Panc1 (cell line): ENCODE measurements at regions not wholly inside any gene's neighbourhood (a gene's known extent, or its start where the extent isn't known, plus 50 kb on each side); places are given as distances from the start of the nearest gene placed in this dataset.

Experiments used
- ATAC-seq: fragments of 200-7000 bp; cut with Tn5 transposase; 2 replicates; pipeline ENCODE4 v1.9.1; 2020; ENCODE audit warnings: mild to moderate bottlenecking, moderate library complexity
- BruUV-seq: library from RNA; stranded (reverse); fragments of 400-500 nt; replicated peaks from 2 replicates; lab custom pipeline; 2021; lab: Mats Ljungman, UMichigan
- CTCF ChIA-PET: fragments of 300-600 bp; sonication (Branson Sonifier 250); formaldehyde crosslinking; loops from one replicate; lab custom pipeline; 2022; ENCODE audit warnings: antibody characterized with exemption; lab: Charles Lee
- POLR2A ChIA-PET: fragments of 300-600 bp; sonication (Branson Sonifier 250); formaldehyde crosslinking; loops from one replicate; lab custom pipeline; 2022; ENCODE audit warnings: antibody characterized with exemption; lab: Charles Lee
- DNase-seq: peaks from one replicate; pipeline ENCODE4 v3.0.0-alpha.2; 2010; ENCODE audit warnings: low read depth, low spot score
- H3K27ac ChIP-seq: 2 replicates; pipeline ENCODE4 v1.5.1; 2011; ENCODE audit warnings: mild to moderate bottlenecking, low read length, inconsistent platforms
- H3K27me3 ChIP-seq: fragments of 200-500 bp; sonication (Bioruptor generic); 2 replicates; pipeline ENCODE4 v1.6.0; 2014; ENCODE audit warnings: low read length, inconsistent platforms; ENCODE audit not compliant: control insufficient read depth, insufficient read depth
- H3K36me3 ChIP-seq: fragments of 200-500 bp; sonication (Bioruptor generic); 2 replicates; pipeline ENCODE4 v1.5.1; 2014; ENCODE audit warnings: inconsistent platforms, mild to moderate bottlenecking, low read length, moderate library complexity; ENCODE audit not compliant: control insufficient read depth, insufficient read depth
- H3K4me1 ChIP-seq: 2 replicates; pipeline ENCODE4 v1.5.1; 2011; ENCODE audit warnings: inconsistent platforms, mild to moderate bottlenecking, low read length, moderate library complexity; ENCODE audit not compliant: control insufficient read depth, insufficient read depth
- H3K4me3 ChIP-seq, 2 experiments: 2 replicates each; pipeline ENCODE4 v1.5.1; 2011 to 2012; ENCODE audit warnings: low read depth in 2 of 2, low read length in 2 of 2, mild to moderate bottlenecking in 2 of 2, inconsistent platforms in 1 of 2, moderate library complexity in 1 of 2
- H3K9me3 ChIP-seq: fragments of 200-500 bp; sonication (Bioruptor generic); 2 replicates; pipeline ENCODE4 v1.5.1; 2014; ENCODE audit warnings: low read depth, mild to moderate bottlenecking, inconsistent platforms, low read length, moderate library complexity; ENCODE audit not compliant: control insufficient read depth, insufficient read depth
- POLR2AphosphoS5 ChIP-seq: IDR thresholded peaks from 2 replicates; pipeline ENCODE4 v1.6.1; 2012; ENCODE audit warnings: mild to moderate bottlenecking, low read depth, low read length, moderate library complexity
- SIN3A ChIP-seq: IDR thresholded peaks from 2 replicates; pipeline ENCODE4 v1.6.1; 2012; ENCODE audit warnings: low read depth, mild to moderate bottlenecking, low read length, moderate library complexity, borderline replicate concordance; ENCODE audit not compliant: insufficient read depth
- TCF7L2 ChIP-seq: IDR thresholded peaks from 2 replicates; pipeline ENCODE4 v1.6.1; 2011; ENCODE audit warnings: mild to moderate bottlenecking, low read depth, low read length, inconsistent platforms
- in situ Hi-C: cut with HindIII; loops from 2 replicates; pipeline ENCODE4 v1.10.0; 2016; ENCODE audit warnings: low sequenced_read_pairs, low pct_unique_long_range_greater_than_20kb
- intact Hi-C: fragments of 100-400 bp; cut with micrococcal nuclease; formaldehyde crosslinking; loops from one replicate; pipeline ENCODE4 v1.10.0; 2022; ENCODE audit not compliant: unreplicated experiment
- TF ChIP-seq, protein P1 (sequence below), 2 experiments: IDR thresholded peaks; 2 replicates each; pipeline ENCODE4 v1.6.1; 2011 to 2012; ENCODE audit warnings: low read depth in 2 of 2, control low read depth in 1 of 2, low read length in 1 of 2, mild to moderate bottlenecking in 1 of 2, moderate library complexity in 1 of 2; ENCODE audit not compliant: insufficient read depth in 1 of 2
- TF ChIP-seq, protein P2 (sequence below): fragments of 450-650 bp; IDR thresholded peaks from 2 replicates; pipeline ENCODE4 v1.5.1; 2017; ENCODE audit warnings: mild to moderate bottlenecking

DNA sequence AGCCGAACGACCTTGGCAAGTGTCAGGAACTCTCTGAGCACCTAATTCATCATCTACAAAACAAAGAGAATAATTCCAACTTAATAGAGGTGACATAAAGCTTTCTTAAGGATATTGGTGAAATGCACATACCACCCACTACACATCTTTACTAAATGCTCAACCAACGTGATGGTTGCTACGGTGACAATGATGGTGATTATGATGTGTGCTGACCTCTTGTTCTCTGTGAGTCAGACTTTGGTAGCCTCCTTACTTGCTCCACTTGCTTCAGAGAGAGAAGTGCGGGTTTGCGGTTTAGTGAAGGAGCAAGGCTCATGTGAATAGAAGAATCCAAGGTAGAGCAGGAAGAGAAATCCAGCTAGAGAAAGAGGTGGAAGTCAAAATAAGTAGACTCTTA is 52.8 kb upstream of the CLNK start:
- DNase-seq (no peak), ATAC-seq (no peak)
- no peaks in the 10 kb centered on the region for H3K27me3 ChIP-seq
- H3K4me1 ChIP-seq, result no peaks in the 10 kb centered on the region
- H3K27ac ChIP-seq, result no peak overlapping the region
- intact Hi-C loops (no loop called here), in situ Hi-C loops (no loop called here)
- TF ChIP-seq, protein P1, sequence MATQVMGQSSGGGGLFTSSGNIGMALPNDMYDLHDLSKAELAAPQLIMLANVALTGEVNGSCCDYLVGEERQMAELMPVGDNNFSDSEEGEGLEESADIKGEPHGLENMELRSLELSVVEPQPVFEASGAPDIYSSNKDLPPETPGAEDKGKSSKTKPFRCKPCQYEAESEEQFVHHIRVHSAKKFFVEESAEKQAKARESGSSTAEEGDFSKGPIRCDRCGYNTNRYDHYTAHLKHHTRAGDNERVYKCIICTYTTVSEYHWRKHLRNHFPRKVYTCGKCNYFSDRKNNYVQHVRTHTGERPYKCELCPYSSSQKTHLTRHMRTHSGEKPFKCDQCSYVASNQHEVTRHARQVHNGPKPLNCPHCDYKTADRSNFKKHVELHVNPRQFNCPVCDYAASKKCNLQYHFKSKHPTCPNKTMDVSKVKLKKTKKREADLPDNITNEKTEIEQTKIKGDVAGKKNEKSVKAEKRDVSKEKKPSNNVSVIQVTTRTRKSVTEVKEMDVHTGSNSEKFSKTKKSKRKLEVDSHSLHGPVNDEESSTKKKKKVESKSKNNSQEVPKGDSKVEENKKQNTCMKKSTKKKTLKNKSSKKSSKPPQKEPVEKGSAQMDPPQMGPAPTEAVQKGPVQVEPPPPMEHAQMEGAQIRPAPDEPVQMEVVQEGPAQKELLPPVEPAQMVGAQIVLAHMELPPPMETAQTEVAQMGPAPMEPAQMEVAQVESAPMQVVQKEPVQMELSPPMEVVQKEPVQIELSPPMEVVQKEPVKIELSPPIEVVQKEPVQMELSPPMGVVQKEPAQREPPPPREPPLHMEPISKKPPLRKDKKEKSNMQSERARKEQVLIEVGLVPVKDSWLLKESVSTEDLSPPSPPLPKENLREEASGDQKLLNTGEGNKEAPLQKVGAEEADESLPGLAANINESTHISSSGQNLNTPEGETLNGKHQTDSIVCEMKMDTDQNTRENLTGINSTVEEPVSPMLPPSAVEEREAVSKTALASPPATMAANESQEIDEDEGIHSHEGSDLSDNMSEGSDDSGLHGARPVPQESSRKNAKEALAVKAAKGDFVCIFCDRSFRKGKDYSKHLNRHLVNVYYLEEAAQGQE (IDR thresholded peaks at IDR 0.05; ENCODE audit: insufficient read depth in 1 of 2, low read depth in 2 of 2, low read length in 1 of 2), result no peak
- TF ChIP-seq POLR2AphosphoS5, result no peak
- TF ChIP-seq TCF7L2, result no peak
- TF ChIP-seq SIN3A, result no peak
- TF ChIP-seq, protein P2, sequence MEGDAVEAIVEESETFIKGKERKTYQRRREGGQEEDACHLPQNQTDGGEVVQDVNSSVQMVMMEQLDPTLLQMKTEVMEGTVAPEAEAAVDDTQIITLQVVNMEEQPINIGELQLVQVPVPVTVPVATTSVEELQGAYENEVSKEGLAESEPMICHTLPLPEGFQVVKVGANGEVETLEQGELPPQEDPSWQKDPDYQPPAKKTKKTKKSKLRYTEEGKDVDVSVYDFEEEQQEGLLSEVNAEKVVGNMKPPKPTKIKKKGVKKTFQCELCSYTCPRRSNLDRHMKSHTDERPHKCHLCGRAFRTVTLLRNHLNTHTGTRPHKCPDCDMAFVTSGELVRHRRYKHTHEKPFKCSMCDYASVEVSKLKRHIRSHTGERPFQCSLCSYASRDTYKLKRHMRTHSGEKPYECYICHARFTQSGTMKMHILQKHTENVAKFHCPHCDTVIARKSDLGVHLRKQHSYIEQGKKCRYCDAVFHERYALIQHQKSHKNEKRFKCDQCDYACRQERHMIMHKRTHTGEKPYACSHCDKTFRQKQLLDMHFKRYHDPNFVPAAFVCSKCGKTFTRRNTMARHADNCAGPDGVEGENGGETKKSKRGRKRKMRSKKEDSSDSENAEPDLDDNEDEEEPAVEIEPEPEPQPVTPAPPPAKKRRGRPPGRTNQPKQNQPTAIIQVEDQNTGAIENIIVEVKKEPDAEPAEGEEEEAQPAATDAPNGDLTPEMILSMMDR, result no peak
- ChIA-PET POLR2A (no interaction called here), CTCF (no interaction called here)
- no peaks in the 10 kb centered on the region for H3K9me3 ChIP-seq
- no peak overlapping the region for H3K4me3 ChIP-seq
- no peaks in the 10 kb centered on the region for H3K36me3 ChIP-seq
- BruUV-seq, result no TSS peak

DNA sequence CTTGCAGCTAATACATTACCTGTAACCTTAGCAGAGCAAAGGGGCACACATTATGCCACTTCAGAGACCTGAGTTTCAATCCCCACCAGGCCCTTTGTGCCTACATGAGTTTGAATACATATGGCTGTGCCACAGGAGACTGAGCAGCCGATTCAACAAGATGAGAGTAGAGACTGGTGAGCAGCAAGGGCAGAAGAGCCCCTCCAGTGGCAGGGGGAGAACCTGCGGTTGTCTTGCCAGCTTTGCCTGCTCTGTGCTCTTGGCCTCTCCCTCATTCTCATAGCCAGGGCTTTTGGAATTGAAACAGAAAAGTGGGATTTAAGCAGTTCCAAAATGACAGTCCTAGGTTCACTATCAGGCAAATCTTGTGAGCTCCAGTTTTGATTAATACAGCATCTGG is 52.3 kb upstream of the CLNK start:
- POLR2A ChIA-PET, result no interaction called here
- Histone ChIP-seq H3K4me3 (no peak overlapping the region), H3K36me3 (no peaks in the 10 kb centered on the region), H3K27me3 (no peaks in the 10 kb centered on the region), H3K27ac (no peak overlapping the region), H3K4me1 (no peaks in the 10 kb centered on the region), H3K9me3 (no peaks in the 10 kb centered on the region)
- intact Hi-C loops, result no loop called here
- BruUV-seq, result no TSS peak
- no peak for ATAC-seq
- CTCF ChIA-PET, result no interaction called here
- in situ Hi-C loops, result no loop called here
- TF ChIP-seq TCF7L2, result no peak
- TF ChIP-seq, protein P1 (IDR thresholded peaks at IDR 0.05; ENCODE audit: insufficient read depth in 1 of 2, low read depth in 2 of 2, low read length in 1 of 2), result no peak
- TF ChIP-seq SIN3A, result no peak
- TF ChIP-seq, protein P2, result no peak
- no peak for TF ChIP-seq POLR2AphosphoS5
- no peak for DNase-seq
